ENCODE measurements at regions not wholly inside any gene's neighbourhood (a gene's known extent, or its start where the extent isn't known, plus 50 kb on each side); places are given as distances from the start of the nearest gene placed in this dataset.

- TF ChIP-seq EZH2 (IDR thresholded peaks at IDR 0.05; ENCODE audit: low read length, unreplicated experiment) (no peak), CTCF (conservative IDR thresholded peaks at IDR 0.05; ENCODE audit: low read depth, low read length) (no peak), EZH2phosphoT487 (IDR thresholded peaks at IDR 0.05; ENCODE audit: borderline replicate concordance, low read length) (no peak)
- no peak overlapping the region for H2AFZ ChIP-seq (ENCODE audit: low read length)
- ChIA-PET POLR2A (ENCODE audit: unreplicated experiment) (no interaction called here), CTCF (no interaction called here)
- no TSS peak for BruUV-seq (replicated peaks)
- H4K20me1 ChIP-seq (ENCODE audit: low read length), result no peaks in the 10 kb centered on the region
- H3K4me2 ChIP-seq (ENCODE audit: low read length), result no peak overlapping the region
- no peaks in the 10 kb centered on the region for H3F3A ChIP-seq (ENCODE audit: low read length, unreplicated experiment)
- no peaks in the 10 kb centered on the region for H3K36me3 ChIP-seq (ENCODE audit: low read depth, low read length)
- no peak overlapping the region for H3K9ac ChIP-seq (ENCODE audit: low read length)
- intact Hi-C loops (cut with micrococcal nuclease), result no loop called here
- H3K27me3 ChIP-seq (ENCODE audit: low read length), result no peaks in the 10 kb centered on the region
- no peak for ATAC-seq
- no peak overlapping the region for H3K4me3 ChIP-seq (ENCODE audit: low read length)
- H3K9me3 ChIP-seq (ENCODE audit: low read length), result no peaks in the 10 kb centered on the region
- peak overlapping the region; percentile 89 for H3K27ac ChIP-seq (ENCODE audit: low read length)
- H3K9me2 ChIP-seq (replicated peaks; ENCODE audit: low read length), result no peaks in the 10 kb centered on the region
- H3K4me1 ChIP-seq (ENCODE audit: insufficient read depth, low read length), result peaks cover 38% of the 10 kb centered on the region
- DNase-seq, result no peak
- no peaks in the 10 kb centered on the region for H3K79me2 ChIP-seq (ENCODE audit: low read length)
Observed at GRCh38 chr12:127504874-127505273, 762.1 kb upstream of the TMEM132C start.

GRCh38 chr12:127507341-127507740 lies 759.6 kb upstream of the TMEM132C start:
- no peak overlapping the region for H3K27ac ChIP-seq (ENCODE audit: low read length)
- POLR2A ChIA-PET (ENCODE audit: unreplicated experiment), result interaction anchor here (0.6 kb wide), 1 partner anchor 11 kb away, joined by 12 read pairs; no protein-coding TSS in a partner anchor
- no TSS peak for BruUV-seq (replicated peaks)
- H3K9me2 ChIP-seq (replicated peaks; ENCODE audit: low read length), result no peaks in the 10 kb centered on the region
- ATAC-seq (no peak), DNase-seq (no peak)
- H3K4me3 ChIP-seq (ENCODE audit: low read length), result no peak overlapping the region
- H3K79me2 ChIP-seq (ENCODE audit: low read length), result no peaks in the 10 kb centered on the region
- H3K4me1 ChIP-seq (ENCODE audit: insufficient read depth, low read length), result peaks cover 53% of the 10 kb centered on the region
- no peaks in the 10 kb centered on the region for H3K27me3 ChIP-seq (ENCODE audit: low read length)
- H3K9me3 ChIP-seq (ENCODE audit: low read length), result no peaks in the 10 kb centered on the region
- no peaks in the 10 kb centered on the region for H3K36me3 ChIP-seq (ENCODE audit: low read depth, low read length)
- no peaks in the 10 kb centered on the region for H3F3A ChIP-seq (ENCODE audit: low read length, unreplicated experiment)
- TF ChIP-seq EZH2phosphoT487 (IDR thresholded peaks at IDR 0.05; ENCODE audit: borderline replicate concordance, low read length) (no peak), EZH2 (IDR thresholded peaks at IDR 0.05; ENCODE audit: low read length, unreplicated experiment) (no peak), CTCF (conservative IDR thresholded peaks at IDR 0.05; ENCODE audit: low read depth, low read length) (no peak)
- no peak overlapping the region for H2AFZ ChIP-seq (ENCODE audit: low read length)
- H4K20me1 ChIP-seq (ENCODE audit: low read length), result no peaks in the 10 kb centered on the region
- CTCF ChIA-PET, result interaction anchor here (0.6 kb wide), 1 partner anchor 57 kb away, joined by 3 read pairs; no protein-coding TSS in a partner anchor
- intact Hi-C loops (cut with micrococcal nuclease), result no loop called here
- no peak overlapping the region for H3K9ac ChIP-seq (ENCODE audit: low read length)
- no peak overlapping the region for H3K4me2 ChIP-seq (ENCODE audit: low read length)

GRCh38 chr12:127509066-127509778 lies 757.7 kb upstream of the TMEM132C start:
- Histone ChIP-seq H3K9me2 (replicated peaks; ENCODE audit: low read length) (no peaks in the 10 kb centered on the region), H3K9me3 (ENCODE audit: low read length) (no peaks in the 10 kb centered on the region), H3F3A (ENCODE audit: low read length, unreplicated experiment) (no peaks in the 10 kb centered on the region), H3K4me1 (ENCODE audit: insufficient read depth, low read length) (peaks cover 44% of the 10 kb centered on the region), H3K4me3 (ENCODE audit: low read length) (no peak overlapping the region), H3K79me2 (ENCODE audit: low read length) (no peaks in the 10 kb centered on the region), H3K36me3 (ENCODE audit: low read depth, low read length) (no peaks in the 10 kb centered on the region), H2AFZ (ENCODE audit: low read length) (no peak overlapping the region), H3K9ac (ENCODE audit: low read length) (no peak overlapping the region), H3K27ac (ENCODE audit: low read length) (peak overlapping the region; percentile 42), H3K27me3 (ENCODE audit: low read length) (no peaks in the 10 kb centered on the region), H3K4me2 (ENCODE audit: low read length) (no peak overlapping the region), H4K20me1 (ENCODE audit: low read length) (no peaks in the 10 kb centered on the region)
- DNase-seq (peak; percentile 76), ATAC-seq (peak; percentile 58)
- CTCF ChIA-PET, result no interaction called here
- POLR2A ChIA-PET (ENCODE audit: unreplicated experiment), result no interaction called here
- TF ChIP-seq EZH2 (IDR thresholded peaks at IDR 0.05; ENCODE audit: low read length, unreplicated experiment) (no peak), CTCF (conservative IDR thresholded peaks at IDR 0.05; ENCODE audit: low read depth, low read length) (no peak), EZH2phosphoT487 (IDR thresholded peaks at IDR 0.05; ENCODE audit: borderline replicate concordance, low read length) (no peak)
- intact Hi-C loops (cut with micrococcal nuclease), result no loop called here
- no TSS peak for BruUV-seq (replicated peaks)

Measured in PC-3 (cell line).